Naive thymus-derived CD4-positive, alpha-beta T cell (primary cell): ENCODE measurements at regions not wholly inside any gene's neighbourhood (a gene's known extent, or its start where the extent isn't known, plus 50 kb on each side); places are given as distances from the start of the nearest gene placed in this dataset.

Source experiments
- ATAC-seq: fragments of 150-1000 bp; cut with Tn5 transposase; 2 replicates; pipeline ENCODE4 v1.10.0; 2021; ENCODE audit warnings: mild to moderate bottlenecking, moderate library complexity
- CTCF ChIA-PET: fragments of 350-600 bp; sonication (Branson Sonifier 250); formaldehyde crosslinking; loops from one replicate; lab custom pipeline; 2021; ENCODE audit warnings: antibody characterized with exemption; lab: Charles Lee
- POLR2A ChIA-PET: fragments of 350-600 bp; sonication (Branson Sonifier 250); formaldehyde crosslinking; loops from one replicate; lab custom pipeline; 2021; ENCODE audit warnings: antibody characterized with exemption, inconsistent platforms; lab: Charles Lee
- DNase-seq, 9 donors: peaks; one replicate each; pipeline versions ENCODE4 v3.0.0 to v3.0.0-alpha.2; 2020 to 2022; ENCODE audit warnings: mixed read lengths in 1 of 9
- H3K27ac ChIP-seq: one replicate; pipeline ENCODE4 v1.7.0; 2013; ENCODE audit warnings: mild to moderate bottlenecking, low read depth, low read length, moderate library complexity
- H3K27me3 ChIP-seq, 2 donors: one replicate each; pipeline ENCODE4 v1.7.0; 2013; ENCODE audit warnings: low read length in 2 of 2, mild to moderate bottlenecking in 2 of 2, moderate library complexity in 2 of 2; ENCODE audit not compliant: control insufficient read depth in 2 of 2, insufficient read depth in 2 of 2
- H3K36me3 ChIP-seq, 3 experiments: 1 replicate in 2 of 3; 2 replicates in 1 of 3; pipeline ENCODE4 v1.7.0; 2013; ENCODE audit warnings: low read length in 3 of 3, mild to moderate bottlenecking in 3 of 3, moderate library complexity in 1 of 3; ENCODE audit not compliant: insufficient read depth in 3 of 3, control insufficient read depth in 2 of 3
- H3K4me1 ChIP-seq, 2 donors: one replicate each; pipeline ENCODE4 v1.7.0; 2013; ENCODE audit warnings: low read length in 2 of 2, mild to moderate bottlenecking in 2 of 2, moderate library complexity in 1 of 2; ENCODE audit not compliant: control insufficient read depth in 2 of 2, insufficient read depth in 2 of 2
- H3K4me3 ChIP-seq: 2 replicates; pipeline ENCODE4 v1.7.0; 2013; ENCODE audit warnings: mild to moderate bottlenecking, low read length
- H3K9me3 ChIP-seq, 3 experiments: 1 replicate in 2 of 3; 2 replicates in 1 of 3; pipeline ENCODE4 v1.7.0; 2013; ENCODE audit warnings: low read length in 3 of 3; ENCODE audit not compliant: control insufficient read depth in 2 of 3
- H3K27ac Mint-ChIP-seq, 9 donors: one replicate each; pipeline ENCODE4 v1.8.0; 2020 to 2022; ENCODE audit warnings: mixed read lengths in 9 of 9, mild to moderate bottlenecking in 8 of 9, moderate library complexity in 5 of 9, inconsistent platforms in 2 of 9
- H3K27me3 Mint-ChIP-seq, 5 donors: one replicate each; pipeline ENCODE4 v1.8.0; 2021 to 2022; ENCODE audit warnings: mixed read lengths in 5 of 5, mild to moderate bottlenecking in 1 of 5
- H3K36me3 Mint-ChIP-seq, 5 donors: one replicate each; pipeline ENCODE4 v1.8.0; 2020 to 2022; ENCODE audit warnings: mixed read lengths in 5 of 5, mild to moderate bottlenecking in 3 of 5, inconsistent platforms in 1 of 5
- H3K4me1 Mint-ChIP-seq, 7 donors: one replicate each; pipeline ENCODE4 v1.8.0; 2020 to 2022; ENCODE audit warnings: mixed read lengths in 7 of 7, mild to moderate bottlenecking in 3 of 7, inconsistent platforms in 1 of 7
- H3K4me3 Mint-ChIP-seq, 10 donors: one replicate each; pipeline ENCODE4 v1.8.0; 2020 to 2022; ENCODE audit warnings: mild to moderate bottlenecking in 10 of 10, mixed read lengths in 10 of 10, moderate library complexity in 6 of 10, inconsistent platforms in 2 of 10
- H3K9me3 Mint-ChIP-seq, 11 donors: one replicate each; pipeline ENCODE4 v1.8.0; 2020 to 2022; ENCODE audit warnings: mixed read lengths in 11 of 11, mild to moderate bottlenecking in 4 of 11, inconsistent platforms in 1 of 11, moderate library complexity in 1 of 11
- intact Hi-C, 2 donors: fragments of 100-400 bp; cut with micrococcal nuclease; formaldehyde crosslinking; loops; one replicate each; pipeline ENCODE4 v1.15.1; 2023

- ATAC-seq (no peak), DNase-seq (no peak)
- Mint-ChIP-seq H3K4me3 (no peak overlapping the region), H3K9me3 (peaks cover 0 to 3% (median 0%) of the 10 kb centered on the region in 11 donors), H3K27me3 (peaks cover 0 to 24% (median 6%) of the 10 kb centered on the region in 5 donors), H3K36me3 (no peaks in the 10 kb centered on the region), H3K4me1 (peaks cover 0 to 3% (median 0%) of the 10 kb centered on the region in 7 donors), H3K27ac (no peak overlapping the region)
- intact Hi-C loops: no loop called here
- Histone ChIP-seq H3K9me3 (no peaks in the 10 kb centered on the region), H3K36me3 (no peaks in the 10 kb centered on the region), H3K27ac (no peak overlapping the region), H3K4me1 (no peaks in the 10 kb centered on the region), H3K4me3 (no peak overlapping the region), H3K27me3 (no peaks in the 10 kb centered on the region)
- ChIA-PET CTCF (no interaction called here), POLR2A (no interaction called here)
Observed at GRCh38 chr19:30887042-30887441, 462.2 kb downstream of the TSHZ3 start.

GRCh38 chr19:30886222-30886621, 463.0 kb downstream of the TSHZ3 start:
- ChIA-PET POLR2A (no interaction called here), CTCF (no interaction called here)
- no peaks in the 10 kb centered on the region for H3K4me1 ChIP-seq
- DNase-seq (no peak), ATAC-seq (no peak)
- Mint-ChIP-seq H3K27me3 (peaks cover 0 to 24% (median 6%) of the 10 kb centered on the region in 5 donors), H3K4me3 (no peak overlapping the region), H3K4me1 (peaks cover 0 to 3% (median 0%) of the 10 kb centered on the region in 7 donors), H3K36me3 (no peaks in the 10 kb centered on the region), H3K27ac (no peak overlapping the region), H3K9me3 (peaks cover 0 to 3% (median 0%) of the 10 kb centered on the region in 11 donors)
- H3K9me3 ChIP-seq: no peaks in the 10 kb centered on the region
- intact Hi-C loops: no loop called here
- no peaks in the 10 kb centered on the region for H3K27me3 ChIP-seq
- H3K36me3 ChIP-seq: no peaks in the 10 kb centered on the region
- no peak overlapping the region for H3K27ac ChIP-seq
- no peak overlapping the region for H3K4me3 ChIP-seq

- Mint-ChIP-seq H3K9me3 (peaks cover 0 to 3% (median 0%) of the 10 kb centered on the region in 11 donors), H3K27ac (no peak overlapping the region), H3K4me3 (no peak overlapping the region), H3K4me1 (peaks cover 0 to 2% (median 0%) of the 10 kb centered on the region in 7 donors), H3K36me3 (no peaks in the 10 kb centered on the region), H3K27me3 (peaks cover 0 to 27% (median 0%) of the 10 kb centered on the region in 5 donors)
- no peak overlapping the region for H3K27ac ChIP-seq
- ChIA-PET POLR2A (no interaction called here), CTCF (no interaction called here)
- no peaks in the 10 kb centered on the region for H3K9me3 ChIP-seq
- no peaks in the 10 kb centered on the region for H3K27me3 ChIP-seq
- DNase-seq (no peak), ATAC-seq (no peak)
- H3K36me3 ChIP-seq: no peaks in the 10 kb centered on the region
- H3K4me3 ChIP-seq: no peak overlapping the region
- intact Hi-C loops: no loop called here
- H3K4me1 ChIP-seq: no peaks in the 10 kb centered on the region
Observed at GRCh38 chr19:30884146-30884812, 465.0 kb downstream of the TSHZ3 start.

GRCh38 chr19:30883071-30883470, 466.2 kb downstream of the TSHZ3 start:
- peaks cover 0 to 3% (median 0%) of the 10 kb centered on the region in 11 donors for H3K9me3 Mint-ChIP-seq

GRCh38 chr19:30882411-30883005, 466.7 kb downstream of the TSHZ3 start:
- Histone ChIP-seq H3K27me3 (no peaks in the 10 kb centered on the region), H3K36me3 (no peaks in the 10 kb centered on the region), H3K9me3 (no peaks in the 10 kb centered on the region), H3K4me1 (no peaks in the 10 kb centered on the region), H3K4me3 (no peak overlapping the region), H3K27ac (no peak overlapping the region)
- ATAC-seq (no peak), DNase-seq (no peak)
- ChIA-PET CTCF (no interaction called here), POLR2A (no interaction called here)
- Mint-ChIP-seq H3K27ac (no peak overlapping the region), H3K36me3 (no peaks in the 10 kb centered on the region), H3K27me3 (peaks cover 0 to 27% (median 0%) of the 10 kb centered on the region in 5 donors), H3K4me3 (no peak overlapping the region), H3K9me3 (peaks cover 0 to 3% (median 0%) of the 10 kb centered on the region in 11 donors), H3K4me1 (peaks cover 0 to 3% (median 0%) of the 10 kb centered on the region in 7 donors)
- intact Hi-C loops: no loop called here

More at GRCh38 chr19:30883071-30883470, 466.2 kb downstream of the TSHZ3 start:
- Mint-ChIP-seq H3K4me1 (peaks cover 0 to 3% (median 0%) of the 10 kb centered on the region in 7 donors), H3K36me3 (no peaks in the 10 kb centered on the region), H3K27ac (no peak overlapping the region), H3K27me3 (peaks cover 0 to 27% (median 0%) of the 10 kb centered on the region in 5 donors), H3K4me3 (no peak overlapping the region)
- Histone ChIP-seq H3K4me3 (no peak overlapping the region), H3K27ac (no peak overlapping the region), H3K27me3 (no peaks in the 10 kb centered on the region), H3K4me1 (no peaks in the 10 kb centered on the region), H3K9me3 (no peaks in the 10 kb centered on the region), H3K36me3 (no peaks in the 10 kb centered on the region)
- intact Hi-C loops: no loop called here
- ChIA-PET CTCF (no interaction called here), POLR2A (no interaction called here)
- ATAC-seq (no peak), DNase-seq (no peak)

- ATAC-seq (no peak), DNase-seq (no peak)
- Histone ChIP-seq H3K27ac (no peak overlapping the region), H3K4me3 (no peak overlapping the region), H3K4me1 (no peaks in the 10 kb centered on the region), H3K36me3 (no peaks in the 10 kb centered on the region), H3K27me3 (no peaks in the 10 kb centered on the region), H3K9me3 (no peaks in the 10 kb centered on the region)
- ChIA-PET CTCF (no interaction called here), POLR2A (no interaction called here)
- Mint-ChIP-seq H3K4me1 (peaks cover 0 to 3% (median 0%) of the 10 kb centered on the region in 7 donors), H3K9me3 (peaks cover 0 to 3% (median 0%) of the 10 kb centered on the region in 11 donors), H3K27me3 (peaks cover 0 to 23% (median 0%) of the 10 kb centered on the region in 5 donors), H3K36me3 (no peaks in the 10 kb centered on the region), H3K27ac (no peak overlapping the region), H3K4me3 (no peak overlapping the region)
- intact Hi-C loops: no loop called here
Observed at GRCh38 chr19:30881930-30882329, 467.3 kb downstream of the TSHZ3 start.

- peaks cover 0 to 2% (median 0%) of the 10 kb centered on the region in 11 donors for H3K9me3 Mint-ChIP-seq
- no peak overlapping the region for H3K27ac Mint-ChIP-seq
- H3K27ac ChIP-seq: no peak overlapping the region
- ChIA-PET POLR2A (no interaction called here), CTCF (no interaction called here)
- ATAC-seq (no peak), DNase-seq (no peak)
- H3K4me1 Mint-ChIP-seq: peaks cover 0 to 3% (median 0%) of the 10 kb centered on the region in 7 donors
- H3K27me3 Mint-ChIP-seq: peaks cover 0 to 19% (median 0%) of the 10 kb centered on the region in 5 donors
- H3K9me3 ChIP-seq: no peaks in the 10 kb centered on the region
- H3K4me1 ChIP-seq: no peaks in the 10 kb centered on the region
- no peak overlapping the region for H3K4me3 Mint-ChIP-seq
- no peaks in the 10 kb centered on the region for H3K36me3 ChIP-seq
- no peaks in the 10 kb centered on the region for H3K27me3 ChIP-seq
- intact Hi-C loops: no loop called here
- H3K4me3 ChIP-seq: no peak overlapping the region
- H3K36me3 Mint-ChIP-seq: no peaks in the 10 kb centered on the region
Observed at GRCh38 chr19:30881281-30881680, 468.0 kb downstream of the TSHZ3 start.
